ENCODE measurements at regions not wholly inside any gene's neighbourhood (a gene's known extent, or its start where the extent isn't known, plus 50 kb on each side); places are given as distances from the start of the nearest gene placed in this dataset.

GRCh38 chr15:31444844-31445243 lies 118.2 kb downstream of the KLF13 start:
- TF ChIP-seq CTCF (IDR thresholded peaks at IDR 0.05) (no peak), POLR2A (IDR thresholded peaks at IDR 0.05) (no peak)

All from transverse colon (tissue), 3 donors.